ENCODE measurements at regions not wholly inside any gene's neighbourhood (a gene's known extent, or its start where the extent isn't known, plus 50 kb on each side); places are given as distances from the start of the nearest gene placed in this dataset.

- dilution Hi-C loops (cut with MboI; ENCODE audit: extremely low pct_ligation_motif_present, low sequenced_read_pairs), result no loop called here
- Histone ChIP-seq H3K9me3 (ENCODE audit: control insufficient read depth, low read depth, low read length) (no peaks in the 10 kb centered on the region), H3K9ac (ENCODE audit: control insufficient read depth, extremely low read depth, insufficient read depth, low read length) (no peak overlapping the region), H3K4me3 (ENCODE audit: control insufficient read depth in 2 of 3, extremely low read depth in 1 of 3, insufficient read depth in 2 of 3, low read depth in 1 of 3, low read length in 3 of 3) (no peak overlapping the region), H3K27me3 (ENCODE audit: control insufficient read depth, extremely low read depth, insufficient read depth, low read length) (no peaks in the 10 kb centered on the region), H2AFZ (ENCODE audit: control insufficient read depth, low read length) (no peak overlapping the region), H3K36me3 (ENCODE audit: control insufficient read depth in 2 of 2, extremely low read depth in 1 of 2, insufficient read depth in 2 of 2, low read length in 2 of 2) (no peaks in the 10 kb centered on the region), H4K20me1 (ENCODE audit: control insufficient read depth, extremely low read depth, insufficient read depth, low read length) (no peaks in the 10 kb centered on the region), H3K4me2 (ENCODE audit: control insufficient read depth, extremely low read depth, insufficient read depth, low read depth, low read length) (no peak overlapping the region), H3K27ac (ENCODE audit: control insufficient read depth, insufficient read depth, low read length) (no peak overlapping the region), H3K4me1 (ENCODE audit: control insufficient read depth, extremely low read depth, insufficient read depth, low read length) (peaks cover 22% of the 10 kb centered on the region), H3K9me1 (ENCODE audit: control insufficient read depth, extremely low read depth, insufficient read depth, low read length) (no peaks in the 10 kb centered on the region), H3K79me2 (ENCODE audit: control insufficient read depth, insufficient read depth, low read length) (no peaks in the 10 kb centered on the region)
- FAIRE-seq, result no peak
- TF ChIP-seq EZH2 (IDR thresholded peaks at IDR 0.05; ENCODE audit: low read length) (no peak), CTCF (optimal IDR thresholded peaks at IDR 0.05 in 1 of 3, IDR thresholded peaks at IDR 0.05 in 1 of 3, conservative IDR thresholded peaks at IDR 0.05 in 1 of 3; ENCODE audit: extremely low read depth in 1 of 3, insufficient read depth in 2 of 3, low read length in 3 of 3) (no peak)
- no peak for DNase-seq (ENCODE audit: low read depth, low spot score)
Observed at GRCh38 chr9:87216036-87216435, 268.7 kb upstream of the GAS1 start.

GRCh38 chr9:87216897-87217455, 269.7 kb upstream of the GAS1 start:
- Histone ChIP-seq H4K20me1 (ENCODE audit: control insufficient read depth, extremely low read depth, insufficient read depth, low read length) (no peaks in the 10 kb centered on the region), H3K9me1 (ENCODE audit: control insufficient read depth, extremely low read depth, insufficient read depth, low read length) (no peaks in the 10 kb centered on the region), H3K4me1 (ENCODE audit: control insufficient read depth, extremely low read depth, insufficient read depth, low read length) (peaks cover 20% of the 10 kb centered on the region), H3K4me3 (ENCODE audit: control insufficient read depth in 2 of 3, extremely low read depth in 1 of 3, insufficient read depth in 2 of 3, low read depth in 1 of 3, low read length in 3 of 3) (no peak overlapping the region), H3K4me2 (ENCODE audit: control insufficient read depth, extremely low read depth, insufficient read depth, low read depth, low read length) (no peak overlapping the region), H3K27me3 (ENCODE audit: control insufficient read depth, extremely low read depth, insufficient read depth, low read length) (no peaks in the 10 kb centered on the region), H3K27ac (ENCODE audit: control insufficient read depth, insufficient read depth, low read length) (no peak overlapping the region), H3K36me3 (ENCODE audit: control insufficient read depth in 2 of 2, extremely low read depth in 1 of 2, insufficient read depth in 2 of 2, low read length in 2 of 2) (no peaks in the 10 kb centered on the region), H2AFZ (ENCODE audit: control insufficient read depth, low read length) (no peak overlapping the region), H3K79me2 (ENCODE audit: control insufficient read depth, insufficient read depth, low read length) (no peaks in the 10 kb centered on the region), H3K9ac (ENCODE audit: control insufficient read depth, extremely low read depth, insufficient read depth, low read length) (no peak overlapping the region), H3K9me3 (ENCODE audit: control insufficient read depth, low read depth, low read length) (no peaks in the 10 kb centered on the region)
- TF ChIP-seq EZH2 (IDR thresholded peaks at IDR 0.05; ENCODE audit: low read length), result no peak
- DNase-seq (ENCODE audit: low read depth, low spot score) (no peak), FAIRE-seq (no peak)
- dilution Hi-C loops (cut with MboI; ENCODE audit: extremely low pct_ligation_motif_present, low sequenced_read_pairs), result no loop called here
